BJ (cell line): ENCODE measurements at regions not wholly inside any gene's neighbourhood (a gene's known extent, or its start where the extent isn't known, plus 50 kb on each side); places are given as distances from the start of the nearest gene placed in this dataset.
"Not testable (repeated sequence)": the region's sequence is repeated elsewhere in the genome, so short reads cannot be mapped to it uniquely, and the experiment has no call there.

Source experiments
- CTCF ChIA-PET: fragments of 350-600 bp; formaldehyde crosslinking; extraction: SDS; loops from one replicate; lab custom pipeline; 2021; ENCODE audit warnings: antibody characterized with exemption, inconsistent platforms; lab: Yijun Ruan, JAX
- POLR2A ChIA-PET: fragments of 300-600 bp; sonication (Branson Sonifier 250); formaldehyde crosslinking; extraction: SDS; loops from one replicate; lab custom pipeline; 2021; ENCODE audit warnings: antibody characterized with exemption; lab: Charles Lee
- DNase-seq: peaks from one replicate; pipeline ENCODE4 v3.0.0-alpha.2; 2011; ENCODE audit warnings: low read depth
- H3K27me3 ChIP-seq: 2 replicates; pipeline ENCODE4 v1.6.0; 2011; ENCODE audit warnings: low read length; ENCODE audit not compliant: control insufficient read depth, insufficient read depth
- H3K36me3 ChIP-seq: 2 replicates; pipeline ENCODE4 v1.5.1; 2011; ENCODE audit warnings: low read length; ENCODE audit not compliant: control insufficient read depth, insufficient read depth
- H3K4me3 ChIP-seq: 2 replicates; pipeline ENCODE4 v1.5.1; 2011; ENCODE audit warnings: low read depth, mild to moderate bottlenecking, control low read depth, low read length
- CTCF ChIP-seq: IDR thresholded peaks from 2 replicates; pipeline ENCODE4 v1.5.1; 2011; ENCODE audit warnings: low read depth, mild to moderate bottlenecking, control low read depth, inconsistent platforms, low read length, moderate library complexity; ENCODE audit not compliant: insufficient read depth

- no peaks in the 10 kb centered on the region for H3K27me3 ChIP-seq
- H3K4me3 ChIP-seq: no peak overlapping the region
- TF ChIP-seq CTCF: no peak
- DNase-seq: no peak
- ChIA-PET POLR2A (no interaction called here), CTCF (no interaction called here)
- no peaks in the 10 kb centered on the region for H3K36me3 ChIP-seq
Observed at GRCh38 chrX:130467936-130468335, 66.1 kb downstream of the RBMX2 start.

- ChIA-PET POLR2A (no interaction called here), CTCF (no interaction called here)
- TF ChIP-seq CTCF: no peak
- Histone ChIP-seq H3K27me3 (no peaks in the 10 kb centered on the region), H3K4me3 (no peak overlapping the region), H3K36me3 (no peaks in the 10 kb centered on the region)
- DNase-seq: no peak
Observed at GRCh38 chrX:130468395-130468923, 66.7 kb downstream of the RBMX2 start.

- ChIA-PET CTCF (no interaction called here), POLR2A (no interaction called here)
Observed at GRCh38 chrX:130482871-130483270, 81.1 kb downstream of the RBMX2 start.

GRCh38 chrX:130485870-130486269 is 84.1 kb downstream of the RBMX2 start:
- Histone ChIP-seq H3K4me3 (no peak overlapping the region), H3K36me3 (no peaks in the 10 kb centered on the region), H3K27me3 (no peaks in the 10 kb centered on the region)
- ChIA-PET CTCF (no interaction called here), POLR2A (no interaction called here)
- no peak for TF ChIP-seq CTCF
- no peak for DNase-seq

More at GRCh38 chrX:130482871-130483270, 81.1 kb downstream of the RBMX2 start:
- H3K27me3 ChIP-seq: no peaks in the 10 kb centered on the region
- DNase-seq: peak; percentile 0
- no peak for TF ChIP-seq CTCF
- H3K36me3 ChIP-seq: no peaks in the 10 kb centered on the region
- no peak overlapping the region for H3K4me3 ChIP-seq

GRCh38 chrX:130495502-130495901 is 93.7 kb downstream of the RBMX2 start:
- POLR2A ChIA-PET, H3K27me3 ChIP-seq, H3K36me3 ChIP-seq, H3K4me3 ChIP-seq, CTCF ChIA-PET, DNase-seq: not testable (repeated sequence)

GRCh38 chrX:130497531-130497930 is 95.7 kb downstream of the RBMX2 start:
- ChIA-PET CTCF (no interaction called here), POLR2A (no interaction called here)
- Histone ChIP-seq H3K27me3 (no peaks in the 10 kb centered on the region), H3K4me3 (no peak overlapping the region), H3K36me3 (no peaks in the 10 kb centered on the region)
- no peak for DNase-seq
- TF ChIP-seq CTCF: no peak
